ENCODE measurements at regions not wholly inside any gene's neighbourhood (a gene's known extent, or its start where the extent isn't known, plus 50 kb on each side); places are given as distances from the start of the nearest gene placed in this dataset.
"Not testable (repeated sequence)": the region's sequence is repeated elsewhere in the genome, so short reads cannot be mapped to it uniquely, and the experiment has no call there.

GRCh38 chr3:130814691-130815472 lies 68.3 kb upstream of the PIK3R4 start:
- no peaks in the 10 kb centered on the region for H3K27me3 Mint-ChIP-seq (ENCODE audit: insufficient read depth, low read depth)
- peaks cover 3% of the 10 kb centered on the region for H3K36me3 Mint-ChIP-seq
- no peaks in the 10 kb centered on the region for H3K4me1 Mint-ChIP-seq
- H3K27ac ChIP-seq = no peak overlapping the region
- H3K4me1 ChIP-seq = no peaks in the 10 kb centered on the region
- peaks cover 3% of the 10 kb centered on the region for H3K9me3 Mint-ChIP-seq
- H3K4me3 ChIP-seq = no peak overlapping the region
- no peak overlapping the region for H3K9ac ChIP-seq
- H3K27ac Mint-ChIP-seq = no peak overlapping the region
- no peaks in the 10 kb centered on the region for H3K79me2 ChIP-seq (ENCODE audit: low read depth)
- H2AFZ ChIP-seq (replicated peaks) = no peak overlapping the region
- H4K20me1 ChIP-seq (ENCODE audit: low read depth) = no peaks in the 10 kb centered on the region
- H3K36me3 ChIP-seq = no peaks in the 10 kb centered on the region
- no peaks in the 10 kb centered on the region for H3K9me3 ChIP-seq (ENCODE audit: low read depth)
- no peaks in the 10 kb centered on the region for H3F3A ChIP-seq (ENCODE audit: low read depth)
- H3K27me3 ChIP-seq = no peaks in the 10 kb centered on the region
- TF ChIP-seq CTCF (IDR thresholded peaks at IDR 0.05) (no peak), EZH2phosphoT487 (IDR thresholded peaks at IDR 0.05) (no peak), EZH2 (IDR thresholded peaks at IDR 0.05) (no peak)
- H3K4me3 Mint-ChIP-seq = no peak overlapping the region
- DNase-seq (ENCODE audit: low spot score) = no peak
- H3K4me2 ChIP-seq = no peak overlapping the region

GRCh38 chr3:130816561-130817445 lies 70.2 kb upstream of the PIK3R4 start:
- H3K9me3 Mint-ChIP-seq = peaks cover 3% of the 10 kb centered on the region
- H3K36me3 ChIP-seq = no peaks in the 10 kb centered on the region
- no peaks in the 10 kb centered on the region for H3K9me3 ChIP-seq (ENCODE audit: low read depth)
- no peak overlapping the region for H3K27ac ChIP-seq
- H3K27me3 ChIP-seq = no peaks in the 10 kb centered on the region
- no peak overlapping the region for H3K27ac Mint-ChIP-seq
- no peaks in the 10 kb centered on the region for H3K4me1 Mint-ChIP-seq
- H3K9ac ChIP-seq = no peak overlapping the region
- H3K4me3 ChIP-seq = no peak overlapping the region
- H3K4me1 ChIP-seq = no peaks in the 10 kb centered on the region
- no peak overlapping the region for H3K4me3 Mint-ChIP-seq
- no peaks in the 10 kb centered on the region for H3F3A ChIP-seq (ENCODE audit: low read depth)
- no peaks in the 10 kb centered on the region for H3K27me3 Mint-ChIP-seq (ENCODE audit: insufficient read depth, low read depth)
- H3K79me2 ChIP-seq (ENCODE audit: low read depth) = no peaks in the 10 kb centered on the region
- no peaks in the 10 kb centered on the region for H4K20me1 ChIP-seq (ENCODE audit: low read depth)
- H3K4me2 ChIP-seq = no peak overlapping the region
- peaks cover 3% of the 10 kb centered on the region for H3K36me3 Mint-ChIP-seq
- TF ChIP-seq CTCF (IDR thresholded peaks at IDR 0.05) (no peak), EZH2 (IDR thresholded peaks at IDR 0.05) (no peak), EZH2phosphoT487 (IDR thresholded peaks at IDR 0.05) (peak; percentile 36)
- DNase-seq (ENCODE audit: low spot score) = peak; percentile 15
- H2AFZ ChIP-seq (replicated peaks) = no peak overlapping the region

GRCh38 chr3:130818066-130818465 lies 71.4 kb upstream of the PIK3R4 start:
- not testable (repeated sequence) for H3K4me2 ChIP-seq; H3K27ac ChIP-seq; H3K27ac Mint-ChIP-seq; H3K4me3 Mint-ChIP-seq; H3K9me3 Mint-ChIP-seq; H3K36me3 ChIP-seq; H3K4me1 Mint-ChIP-seq; H3K9me3 ChIP-seq (ENCODE audit: low read depth); DNase-seq (ENCODE audit: low spot score); H3K4me3 ChIP-seq; H3K9ac ChIP-seq; H3K27me3 Mint-ChIP-seq (ENCODE audit: insufficient read depth, low read depth); H3K4me1 ChIP-seq; H3K27me3 ChIP-seq; H4K20me1 ChIP-seq (ENCODE audit: low read depth); H3K79me2 ChIP-seq (ENCODE audit: low read depth); H2AFZ ChIP-seq (replicated peaks); H3F3A ChIP-seq (ENCODE audit: low read depth); H3K36me3 Mint-ChIP-seq

- no peaks in the 10 kb centered on the region for H4K20me1 ChIP-seq (ENCODE audit: low read depth)
- TF ChIP-seq CTCF (IDR thresholded peaks at IDR 0.05) (no peak), EZH2phosphoT487 (IDR thresholded peaks at IDR 0.05) (no peak), EZH2 (IDR thresholded peaks at IDR 0.05) (no peak)
These were observed 72.9 kb upstream of the ATP2C1 start for GRCh38 chr3:130820976-130821375.

More at GRCh38 chr3:130820976-130821375, 72.9 kb upstream of the ATP2C1 start:
- Histone ChIP-seq H3K79me2 (ENCODE audit: low read depth) (no peaks in the 10 kb centered on the region), H3K4me2 (no peak overlapping the region), H3K27ac (no peak overlapping the region), H3K4me1 (no peaks in the 10 kb centered on the region), H3K4me3 (no peak overlapping the region), H3F3A (ENCODE audit: low read depth) (no peaks in the 10 kb centered on the region), H3K9ac (no peak overlapping the region), H3K36me3 (no peaks in the 10 kb centered on the region), H3K27me3 (no peaks in the 10 kb centered on the region), H3K9me3 (ENCODE audit: low read depth) (no peaks in the 10 kb centered on the region), H2AFZ (replicated peaks) (no peak overlapping the region)
- Mint-ChIP-seq H3K4me1 (no peaks in the 10 kb centered on the region), H3K27me3 (ENCODE audit: insufficient read depth, low read depth) (no peaks in the 10 kb centered on the region), H3K36me3 (no peaks in the 10 kb centered on the region), H3K27ac (no peak overlapping the region), H3K9me3 (no peaks in the 10 kb centered on the region), H3K4me3 (no peak overlapping the region)
- no peak for DNase-seq (ENCODE audit: low spot score)

Measured in neural progenitor cell (in vitro differentiated cells).